K562 (cell line): ENCODE measurements at regions not wholly inside any gene's neighbourhood (a gene's known extent, or its start where the extent isn't known, plus 50 kb on each side); places are given as distances from the start of the nearest gene placed in this dataset.

ENCODE experiments used
- ATAC-seq: fragments of 200-7000 bp; cut with Tn5 transposase; 3 replicates; pipeline ENCODE4 v1.9.1; 2020; ENCODE audit warnings: moderate library complexity
- BruUV-seq: library from RNA; stranded (reverse); fragments of 400-500 nt; replicated peaks from 2 replicates; lab custom pipeline; 2021; lab: Mats Ljungman, UMichigan
- CTCF ChIA-PET: fragments of 300-600 bp; formaldehyde crosslinking; extraction: SDS; loops from one replicate; lab custom pipeline; 2021; ENCODE audit warnings: low intra/inter-chr PET ratio; lab: Yijun Ruan, JAX
- POLR2A ChIA-PET: fragments of 300-600, 350-650 bp; sonication (Branson Sonifier 250); formaldehyde crosslinking; extraction: SDS; loops from one replicate; lab custom pipeline; 2021; ENCODE audit warnings: antibody characterized with exemption, inconsistent platforms; lab: Yijun Ruan, JAX
- DNase-seq, 4 experiments: peaks; one replicate each; pipeline versions ENCODE4 v3.0.0 to v3.0.0-alpha.2; 2011 to 2018; ENCODE audit warnings: low spot score in 3 of 4, mixed read lengths in 3 of 4; ENCODE audit errors: extremely low read depth in 1 of 4
- FAIRE-seq: peaks from 2 replicates; lab custom pipeline; 2011; peaks lifted over from hg19 to GRCh38; lab: Jason Lieb, UNC
- H2AFZ ChIP-seq: 2 replicates; pipeline ENCODE4 v1.6.0; 2011; ENCODE audit warnings: low read depth, low read length, control low read depth, inconsistent platforms
- H3K27ac ChIP-seq: fragments of 200-600 bp; 3 replicates; pipeline ENCODE4 v1.8.0; 2011; ENCODE audit warnings: low read depth, mild to moderate bottlenecking, control low read depth, inconsistent platforms, low read length, moderate library complexity, mixed read lengths; ENCODE audit errors: extremely low read depth
- H3K27me3 ChIP-seq, 2 experiments: fragments of 300-600 bp in 1 of 2; 2 replicates in 1 of 2; 3 replicates in 1 of 2; pipeline versions ENCODE4 v1.6.0 to v1.8.0; 2011; ENCODE audit warnings: inconsistent platforms in 2 of 2, low read length in 2 of 2, mild to moderate bottlenecking in 1 of 2, mixed read lengths in 1 of 2, moderate library complexity in 1 of 2; ENCODE audit not compliant: control insufficient read depth in 2 of 2, insufficient read depth in 2 of 2
- H3K36me3 ChIP-seq: fragments of 300-600 bp; 3 replicates; pipeline ENCODE4 v1.8.0; 2011; ENCODE audit warnings: mild to moderate bottlenecking, low read length, inconsistent platforms; ENCODE audit not compliant: control insufficient read depth, insufficient read depth
- H3K4me1 ChIP-seq, 2 experiments: fragments of 200-600 bp in 1 of 2; replicated peaks in 1 of 2; 2 replicates in 1 of 2; 3 replicates in 1 of 2; pipeline versions ENCODE4 v1.5.1 to v1.8.0; 2011; ENCODE audit warnings: inconsistent platforms in 2 of 2, low read length in 2 of 2, mild to moderate bottlenecking in 1 of 2, mixed read lengths in 1 of 2, moderate library complexity in 1 of 2; ENCODE audit not compliant: control insufficient read depth in 2 of 2, insufficient read depth in 2 of 2
- H3K4me2 ChIP-seq: 2 replicates; pipeline ENCODE4 v1.6.1; 2011; ENCODE audit warnings: low read length, control low read depth, inconsistent platforms, mixed read lengths; ENCODE audit not compliant: insufficient read depth
- H3K4me3 ChIP-seq: fragments of 200-600 bp; sonication (generic), shearing (Covaris generic); 2 replicates; pipeline ENCODE4 v1.5.1; 2016; ENCODE audit warnings: control low read depth, inconsistent platforms
- H3K79me2 ChIP-seq: fragments of 200-600 bp; 3 replicates; pipeline ENCODE4 v1.8.0; 2011; ENCODE audit warnings: low read length, inconsistent platforms; ENCODE audit not compliant: control insufficient read depth, insufficient read depth
- H3K9ac ChIP-seq, 2 experiments: 2 replicates each; pipeline versions ENCODE4 v1.6.0 to v1.6.1; 2011; ENCODE audit warnings: low read depth in 2 of 2, low read length in 2 of 2, control low read depth in 1 of 2, inconsistent platforms in 1 of 2, mild to moderate bottlenecking in 1 of 2, mixed read lengths in 1 of 2; ENCODE audit not compliant: insufficient read depth in 1 of 2
- H3K9me1 ChIP-seq: one replicate; pipeline ENCODE4 v1.6.0; 2011; ENCODE audit warnings: inconsistent platforms, mild to moderate bottlenecking, low read length, moderate library complexity; ENCODE audit not compliant: control insufficient read depth, insufficient read depth
- H3K9me3 ChIP-seq: replicated peaks from 2 replicates; pipeline ENCODE4 v1.5.1; 2011; ENCODE audit warnings: low read depth, low read length, inconsistent platforms; ENCODE audit not compliant: control insufficient read depth, insufficient read depth
- H4K20me1 ChIP-seq: replicated peaks from 2 replicates; pipeline ENCODE4 v1.6.1; 2011; ENCODE audit warnings: low read length, inconsistent platforms, mixed read lengths; ENCODE audit not compliant: control insufficient read depth, insufficient read depth
- BRCA1 ChIP-seq, 2 experiments: fragments of 450-650 bp in 1 of 2; sonication (generic) in 1 of 2; formaldehyde crosslinking in 1 of 2; IDR thresholded peaks; 2 replicates each; pipeline versions ENCODE4 v1.5.0 to v1.6.1; 2017 to 2020; ENCODE audit warnings: mild to moderate bottlenecking in 1 of 2, missing genetic modification reagents in 1 of 2
- CEBPG ChIP-seq, 3 experiments: fragments of 200-800 bp in 1 of 3; sonication (Bioruptor generic) in 1 of 3; sonication (generic) in 1 of 3; formaldehyde crosslinking in 1 of 3; IDR thresholded peaks in 2 of 3; conservative IDR thresholded peaks in 1 of 3; 2 replicates each; pipeline versions ENCODE4 v1.6.1 to v1.8.0; 2016 to 2022; ENCODE audit warnings: missing compliant biosample characterization in 2 of 3, missing genetic modification characterization in 2 of 3, mild to moderate bottlenecking in 1 of 3, missing genetic modification reagents in 1 of 3
- FUS ChIP-seq: fragments of 200-400 bp; formaldehyde crosslinking; optimal IDR thresholded peaks from 2 replicates; pipeline ENCODE3; 2017; ENCODE audit warnings: low read depth, low read length
- MYBL2 ChIP-seq, 2 experiments: fragments of 450-650 bp in 1 of 2; sonication (generic) in 1 of 2; formaldehyde crosslinking in 1 of 2; IDR thresholded peaks; 2 replicates each; pipeline versions ENCODE4 v1.6.1 to v1.8.1; 2017 to 2022; ENCODE audit warnings: borderline replicate concordance in 1 of 2, inconsistent platforms in 1 of 2, low read depth in 1 of 2, mild to moderate bottlenecking in 1 of 2, missing genetic modification reagents in 1 of 2, moderate library complexity in 1 of 2
- RBFOX2 ChIP-seq: fragments of 200-400 bp; formaldehyde crosslinking; IDR thresholded peaks from 2 replicates; pipeline ENCODE4 v1.6.1; 2017; ENCODE audit warnings: low read depth, mild to moderate bottlenecking, low read length, moderate library complexity
- RBM25 ChIP-seq: fragments of 200-400 bp; formaldehyde crosslinking; IDR thresholded peaks from 2 replicates; pipeline ENCODE4 v1.6.1; 2018; ENCODE audit warnings: low read length, low read depth, moderate library complexity; ENCODE audit not compliant: severe bottlenecking
- RBM34 ChIP-seq: fragments of 200-400 bp; formaldehyde crosslinking; IDR thresholded peaks from 2 replicates; pipeline ENCODE4 v1.6.1; 2018; ENCODE audit warnings: low read length, borderline replicate concordance; ENCODE audit not compliant: insufficient read depth
- SAP30 ChIP-seq: fragments of 200-600 bp; sonication (generic); IDR thresholded peaks from 2 replicates; pipeline ENCODE4 v1.6.1; 2012; ENCODE audit warnings: borderline replicate concordance, low read depth, mild to moderate bottlenecking, moderate library complexity, low read length, control low read depth, inconsistent platforms; ENCODE audit not compliant: insufficient read depth, poor library complexity, severe bottlenecking
- TAF15 ChIP-seq: fragments of 200-400 bp; formaldehyde crosslinking; IDR thresholded peaks from 2 replicates; pipeline ENCODE4 v1.6.1; 2017; ENCODE audit warnings: mild to moderate bottlenecking, low read depth, low read length, moderate library complexity
- ZNF561 ChIP-seq: fragments of 450-650 bp; formaldehyde crosslinking; conservative IDR thresholded peaks from 2 replicates; pipeline ENCODE4 v1.4.0; 2020; ENCODE audit warnings: mild to moderate bottlenecking, moderate library complexity
- ZSCAN29 ChIP-seq: fragments of 450-650 bp; IDR thresholded peaks from 2 replicates; pipeline ENCODE4 v1.6.1; 2017
- WGBS: fragments of 100-300 bp; shearing (Covaris generic); methylation state at CpG from one replicate; pipeline ENCODE4 v1.1.6; 2016; ENCODE audit warnings: low coverage, mixed read lengths; ENCODE audit not compliant: insufficient coverage; ENCODE audit errors: missing lambda C conversion rate; 5-methylcytosine and 5-hydroxymethylcytosine counted together
- in situ Hi-C: fragments of 300-500 bp; cut with MboI; formaldehyde crosslinking; loops from 4 replicates; pipeline ENCODE4 v1.15.0; 2018; ENCODE audit warnings: inconsistent platforms, mixed read lengths
- intact Hi-C: fragments of 100-400 bp; cut with micrococcal nuclease; formaldehyde crosslinking; loops from 2 replicates; pipeline ENCODE4 v1.14.2; 2022
- TF ChIP-seq, protein P1 (sequence below), 2 experiments: IDR thresholded peaks; 2 replicates each; pipeline ENCODE4 v1.6.1; 2011; ENCODE audit warnings: borderline replicate concordance in 1 of 2, control low read depth in 1 of 2, low read depth in 1 of 2, low read length in 1 of 2, mild to moderate bottlenecking in 1 of 2, mixed read lengths in 1 of 2, moderate library complexity in 1 of 2; ENCODE audit not compliant: insufficient read depth in 1 of 2, insufficient read length in 1 of 2, poor library complexity in 1 of 2, severe bottlenecking in 1 of 2; ENCODE audit errors: extremely low read depth in 1 of 2
- TF ChIP-seq, protein P2 (sequence below): sonication (generic); formaldehyde crosslinking; IDR thresholded peaks from 2 replicates; pipeline ENCODE4 v1.9.0; 2022; ENCODE audit warnings: mild to moderate bottlenecking, missing genetic modification reagents
- TF ChIP-seq, protein P3 (sequence below): fragments of 450-650 bp; IDR thresholded peaks from one replicate; pipeline ENCODE4 v1.6.1; 2018; ENCODE audit warnings: mild to moderate bottlenecking, moderate library complexity; ENCODE audit not compliant: partially characterized antibody

DNA sequence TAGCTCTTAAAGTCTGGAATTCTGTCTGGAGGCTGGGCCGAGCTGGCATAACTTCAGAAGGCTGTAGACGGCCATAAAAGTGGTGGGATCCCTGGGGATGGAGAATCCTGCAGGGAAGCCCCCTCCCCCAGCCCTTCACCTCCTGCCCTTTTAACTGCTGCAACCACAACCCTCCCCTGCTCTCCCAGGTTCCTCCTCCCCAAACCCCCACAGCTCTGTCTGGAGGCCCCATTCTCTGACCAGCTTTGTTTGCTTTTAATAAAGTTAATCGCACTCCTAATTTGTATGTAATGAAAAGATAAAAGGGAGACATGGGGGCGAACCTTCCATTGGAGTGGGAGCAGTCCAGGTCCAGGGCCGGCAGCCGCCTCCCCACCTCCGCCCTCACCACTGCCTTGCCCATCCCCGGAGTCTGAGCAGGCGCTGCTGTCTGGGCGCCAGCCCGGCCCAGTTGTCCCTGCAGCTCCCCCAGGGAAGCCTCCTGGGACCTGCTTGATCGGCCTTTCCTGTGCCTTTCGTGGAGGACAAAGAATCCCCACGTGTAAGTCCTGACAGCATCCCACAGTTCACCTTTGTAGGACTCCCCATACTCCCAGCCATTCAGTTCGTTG lies 84.3 kb downstream of the PJA1 start (continued):
- TF ChIP-seq RBM34: no peak
- no peak for TF ChIP-seq ZSCAN29

DNA sequence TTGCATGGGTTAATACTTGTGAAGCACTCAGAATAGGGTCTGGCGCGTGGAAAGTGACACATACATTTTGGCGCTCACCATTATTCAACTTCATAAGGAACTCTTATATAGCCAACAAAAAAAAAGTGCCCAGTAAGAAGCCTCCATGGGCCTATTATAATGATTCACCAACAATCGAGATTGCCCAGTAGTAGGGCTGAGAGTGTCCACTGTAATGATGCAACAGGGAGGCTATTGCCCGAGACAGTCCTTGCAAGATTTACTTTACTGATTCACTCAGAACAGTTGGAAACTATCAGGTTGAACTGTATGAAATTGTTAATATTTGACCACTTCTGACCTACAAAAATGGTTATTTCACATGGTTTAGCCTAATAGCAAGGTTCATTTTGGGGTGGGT lies 86.0 kb downstream of the PJA1 start:
- Histone ChIP-seq H3K9ac (no peak overlapping the region), H3K79me2 (no peaks in the 10 kb centered on the region), H4K20me1 (no peaks in the 10 kb centered on the region), H3K4me2 (no peak overlapping the region), H3K9me3 (no peaks in the 10 kb centered on the region), H3K9me1 (peaks cover 2% of the 10 kb centered on the region), H3K27ac (no peak overlapping the region), H3K36me3 (no peaks in the 10 kb centered on the region), H3K4me1 (peaks cover 0 to 13% of the 10 kb centered on the region in 2 experiments; a peak in 3 of 5 replicates), H3K27me3 (no peaks in the 10 kb centered on the region), H3K4me3 (no peak overlapping the region), H2AFZ (no peak overlapping the region)
- DNase-seq: no peak
- WGBS: 55% methylated on average over 5 of the region's 5 CpGs
- no peak for ATAC-seq
- in situ Hi-C loops: no loop called here
- no TSS peak for BruUV-seq
- ChIA-PET CTCF (no interaction called here), POLR2A (no interaction called here)
- no peak for FAIRE-seq
- intact Hi-C loops: no loop called here
- TF ChIP-seq, protein P1, sequence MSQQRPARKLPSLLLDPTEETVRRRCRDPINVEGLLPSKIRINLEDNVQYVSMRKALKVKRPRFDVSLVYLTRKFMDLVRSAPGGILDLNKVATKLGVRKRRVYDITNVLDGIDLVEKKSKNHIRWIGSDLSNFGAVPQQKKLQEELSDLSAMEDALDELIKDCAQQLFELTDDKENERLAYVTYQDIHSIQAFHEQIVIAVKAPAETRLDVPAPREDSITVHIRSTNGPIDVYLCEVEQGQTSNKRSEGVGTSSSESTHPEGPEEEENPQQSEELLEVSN (IDR thresholded peaks at IDR 0.05; ENCODE audit: borderline replicate concordance in 1 of 2, extremely low read depth in 1 of 2, insufficient read depth in 1 of 2, insufficient read length in 1 of 2, low read depth in 1 of 2, low read length in 1 of 2, poor library complexity in 1 of 2, severe bottlenecking in 1 of 2): no peak
- TF ChIP-seq, protein P2, sequence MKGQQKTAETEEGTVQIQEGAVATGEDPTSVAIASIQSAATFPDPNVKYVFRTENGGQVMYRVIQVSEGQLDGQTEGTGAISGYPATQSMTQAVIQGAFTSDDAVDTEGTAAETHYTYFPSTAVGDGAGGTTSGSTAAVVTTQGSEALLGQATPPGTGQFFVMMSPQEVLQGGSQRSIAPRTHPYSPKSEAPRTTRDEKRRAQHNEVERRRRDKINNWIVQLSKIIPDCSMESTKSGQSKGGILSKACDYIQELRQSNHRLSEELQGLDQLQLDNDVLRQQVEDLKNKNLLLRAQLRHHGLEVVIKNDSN (CRISPR knock-in tag): no peak
- TF ChIP-seq, protein P3, sequence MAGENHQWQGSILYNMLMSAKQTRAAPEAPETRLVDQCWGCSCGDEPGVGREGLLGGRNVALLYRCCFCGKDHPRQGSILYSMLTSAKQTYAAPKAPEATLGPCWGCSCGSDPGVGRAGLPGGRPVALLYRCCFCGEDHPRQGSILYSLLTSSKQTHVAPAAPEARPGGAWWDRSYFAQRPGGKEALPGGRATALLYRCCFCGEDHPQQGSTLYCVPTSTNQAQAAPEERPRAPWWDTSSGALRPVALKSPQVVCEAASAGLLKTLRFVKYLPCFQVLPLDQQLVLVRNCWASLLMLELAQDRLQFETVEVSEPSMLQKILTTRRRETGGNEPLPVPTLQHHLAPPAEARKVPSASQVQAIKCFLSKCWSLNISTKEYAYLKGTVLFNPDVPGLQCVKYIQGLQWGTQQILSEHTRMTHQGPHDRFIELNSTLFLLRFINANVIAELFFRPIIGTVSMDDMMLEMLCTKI: no peak
- TF ChIP-seq SAP30 (no peak), BRCA1 (IDR thresholded peaks at IDR 0.05) (no peak), BRCA1 (CRISPR knock-in tag; IDR thresholded peaks at IDR 0.05) (no peak), RBFOX2 (no peak), RBM25 (no peak), TAF15 (no peak), MYBL2 (IDR thresholded peaks at IDR 0.05; ENCODE audit: low read depth) (no peak), MYBL2 (CRISPR knock-in tag; IDR thresholded peaks at IDR 0.05; ENCODE audit: borderline replicate concordance) (no peak), CEBPG (CRISPR knock-in tag; IDR thresholded peaks at IDR 0.05) (peak; percentile 37; the same call in 1 of the 2 replicates), CEBPG (tag; conservative IDR thresholded peaks at IDR 0.05 in 1 of 2, IDR thresholded peaks at IDR 0.05 in 1 of 2) (peak in 1 of 2 experiments; percentile 37; a peak in 1 of 4 replicates), FUS (no peak), ZNF561 (CRISPR knock-in tag) (no peak)
